ENCODE measurements at regions not wholly inside any gene's neighbourhood (a gene's known extent, or its start where the extent isn't known, plus 50 kb on each side); places are given as distances from the start of the nearest gene placed in this dataset.

DNA sequence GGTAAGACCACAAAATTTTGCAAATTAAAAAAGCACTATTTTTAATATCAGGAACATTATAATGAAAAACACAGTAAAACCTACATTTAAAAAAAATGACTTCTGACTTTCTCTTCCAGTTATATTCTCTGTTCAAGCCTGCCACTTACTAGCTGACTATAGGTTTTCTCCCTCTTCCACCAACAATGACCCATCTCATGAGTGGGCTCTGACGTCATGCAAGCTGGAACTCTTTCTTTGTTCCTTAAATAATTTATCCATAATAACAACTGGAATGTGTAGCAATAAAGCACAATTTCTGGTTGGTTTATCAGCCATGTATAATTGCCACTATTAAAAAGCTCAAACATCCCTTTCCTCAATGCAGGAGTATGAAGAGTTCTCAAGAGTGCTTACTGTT, 378.1 kb upstream of the FAM174A start:
- TF ChIP-seq, protein P1, sequence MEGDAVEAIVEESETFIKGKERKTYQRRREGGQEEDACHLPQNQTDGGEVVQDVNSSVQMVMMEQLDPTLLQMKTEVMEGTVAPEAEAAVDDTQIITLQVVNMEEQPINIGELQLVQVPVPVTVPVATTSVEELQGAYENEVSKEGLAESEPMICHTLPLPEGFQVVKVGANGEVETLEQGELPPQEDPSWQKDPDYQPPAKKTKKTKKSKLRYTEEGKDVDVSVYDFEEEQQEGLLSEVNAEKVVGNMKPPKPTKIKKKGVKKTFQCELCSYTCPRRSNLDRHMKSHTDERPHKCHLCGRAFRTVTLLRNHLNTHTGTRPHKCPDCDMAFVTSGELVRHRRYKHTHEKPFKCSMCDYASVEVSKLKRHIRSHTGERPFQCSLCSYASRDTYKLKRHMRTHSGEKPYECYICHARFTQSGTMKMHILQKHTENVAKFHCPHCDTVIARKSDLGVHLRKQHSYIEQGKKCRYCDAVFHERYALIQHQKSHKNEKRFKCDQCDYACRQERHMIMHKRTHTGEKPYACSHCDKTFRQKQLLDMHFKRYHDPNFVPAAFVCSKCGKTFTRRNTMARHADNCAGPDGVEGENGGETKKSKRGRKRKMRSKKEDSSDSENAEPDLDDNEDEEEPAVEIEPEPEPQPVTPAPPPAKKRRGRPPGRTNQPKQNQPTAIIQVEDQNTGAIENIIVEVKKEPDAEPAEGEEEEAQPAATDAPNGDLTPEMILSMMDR (IDR thresholded peaks at IDR 0.05; ENCODE audit: insufficient read depth, low read length, missing control alignments) = no peak
- H3K4me3 ChIP-seq (ENCODE audit: low read depth, low read length) = no peak overlapping the region
- ChIA-PET CTCF (no interaction called here), POLR2A (no interaction called here)
- DNase-seq (ENCODE audit: low read depth, low spot score) = no peak

DNA sequence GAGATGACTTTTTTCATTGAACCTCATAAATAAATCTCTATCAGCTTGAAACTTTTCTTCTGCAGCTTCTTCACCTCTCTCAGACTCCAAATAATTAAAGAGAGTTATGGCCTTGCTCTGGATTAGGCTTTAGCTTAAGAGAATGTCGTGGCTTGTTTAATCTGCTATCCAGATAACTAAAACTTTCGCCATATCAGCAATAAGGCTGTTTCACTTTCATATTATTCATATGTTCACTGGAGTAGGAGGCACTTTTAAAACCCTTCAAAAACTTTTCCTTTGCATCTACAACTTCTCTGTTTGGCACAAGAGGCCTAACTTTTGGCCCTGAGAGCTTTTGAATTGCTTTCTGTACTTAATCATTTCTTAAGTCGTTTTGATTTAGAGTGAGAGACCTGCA, 386.9 kb upstream of the FAM174A start:
- no peak for DNase-seq (ENCODE audit: low read depth, low spot score)
- POLR2A ChIA-PET = no interaction called here
- TF ChIP-seq, protein P1 (IDR thresholded peaks at IDR 0.05; ENCODE audit: insufficient read depth, low read length, missing control alignments) = no peak
- CTCF ChIA-PET = no interaction called here
- H3K4me3 ChIP-seq (ENCODE audit: low read depth, low read length) = no peak overlapping the region

DNA sequence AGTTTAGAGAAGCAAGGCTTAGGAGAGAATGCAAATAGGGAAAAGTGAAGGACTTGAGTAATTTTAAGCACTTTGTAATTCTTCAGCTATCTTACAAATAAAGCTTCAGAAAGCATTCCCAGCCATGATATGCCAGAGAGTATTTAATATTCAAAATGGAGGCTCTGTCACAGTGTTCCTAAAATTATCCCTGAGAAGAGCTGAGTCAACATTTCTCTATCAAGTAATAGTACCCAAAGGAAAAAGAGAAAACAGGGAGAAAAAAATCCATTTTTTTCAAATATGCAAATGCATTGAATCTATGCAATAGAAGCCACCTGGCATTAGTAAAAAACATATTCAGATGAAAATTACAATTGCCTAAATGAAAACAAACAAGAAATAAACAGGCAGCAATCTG, 392.6 kb upstream of the FAM174A start:
- no peak overlapping the region for H3K4me3 ChIP-seq (ENCODE audit: low read depth, low read length)
- POLR2A ChIA-PET = no interaction called here
- DNase-seq (ENCODE audit: low read depth, low spot score) = no peak
- CTCF ChIA-PET = no interaction called here
- TF ChIP-seq, protein P1 (IDR thresholded peaks at IDR 0.05; ENCODE audit: insufficient read depth, low read length, missing control alignments) = no peak

DNA sequence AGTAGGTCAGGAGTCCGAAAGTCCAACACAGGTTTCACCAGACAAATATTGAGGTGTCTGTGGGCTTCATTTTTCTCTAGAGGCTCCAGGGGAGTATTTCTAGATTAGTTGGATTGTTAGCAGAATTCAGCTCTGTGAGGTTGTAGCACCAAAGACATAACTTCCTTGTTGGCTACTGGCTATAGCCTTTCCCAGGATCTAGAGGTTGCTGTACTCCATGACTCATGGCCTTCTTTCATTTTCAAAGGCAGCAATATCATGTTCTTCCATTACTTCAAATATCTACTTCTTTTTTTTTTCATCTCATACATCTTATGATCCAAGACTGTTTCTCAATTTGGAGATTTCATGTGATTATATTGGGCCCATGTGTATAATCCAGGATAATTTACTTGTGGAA, 404.0 kb upstream of the FAM174A start:
- no peak for DNase-seq (ENCODE audit: low read depth, low spot score)
- POLR2A ChIA-PET = no interaction called here
- no peak overlapping the region for H3K4me3 ChIP-seq (ENCODE audit: low read depth, low read length)
- CTCF ChIA-PET = no interaction called here
- TF ChIP-seq, protein P1 (IDR thresholded peaks at IDR 0.05; ENCODE audit: insufficient read depth, low read length, missing control alignments) = no peak

DNA sequence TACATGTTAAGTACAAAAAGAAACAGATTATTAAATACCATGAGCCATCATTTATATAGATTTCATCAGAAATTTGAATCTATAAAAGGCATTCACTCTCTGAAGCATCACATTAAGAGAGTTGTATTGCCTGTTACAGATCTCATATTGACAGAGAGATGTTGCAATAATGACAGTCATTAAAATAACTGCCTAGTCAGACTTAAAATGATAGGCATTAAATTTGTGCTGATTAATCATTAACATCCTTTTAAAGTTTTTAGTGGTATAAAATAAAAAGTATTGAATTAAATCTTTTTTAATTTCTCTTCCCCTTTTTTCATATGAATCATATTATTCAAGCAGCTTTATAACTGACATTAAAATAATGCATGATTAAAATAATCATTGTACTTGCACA, 404.9 kb upstream of the FAM174A start:
- no peak for DNase-seq (ENCODE audit: low read depth, low spot score)
- ChIA-PET POLR2A (no interaction called here), CTCF (no interaction called here)
- TF ChIP-seq, protein P1 (IDR thresholded peaks at IDR 0.05; ENCODE audit: insufficient read depth, low read length, missing control alignments) = no peak
- no peak overlapping the region for H3K4me3 ChIP-seq (ENCODE audit: low read depth, low read length)

DNA sequence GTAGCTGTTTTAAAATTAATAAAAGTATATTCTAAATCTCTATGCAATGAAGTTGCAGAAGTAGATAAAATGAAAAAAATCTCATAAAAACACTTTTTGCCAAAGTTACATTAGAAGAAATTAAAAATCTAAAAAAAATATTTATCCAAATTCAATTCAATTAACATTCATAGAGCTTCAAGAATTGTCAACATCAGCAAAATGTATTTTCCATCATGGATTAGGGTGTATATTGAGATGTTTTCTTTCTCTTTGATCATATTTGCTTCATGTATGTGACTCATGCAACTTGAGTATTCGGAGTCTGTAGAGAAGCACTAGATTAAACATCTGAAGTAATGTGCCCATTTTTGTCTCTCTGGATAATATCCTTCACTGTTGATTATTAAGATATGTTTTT, 415.3 kb upstream of the FAM174A start:
- ChIA-PET CTCF (no interaction called here), POLR2A (no interaction called here)
- DNase-seq (ENCODE audit: low read depth, low spot score) = no peak
- TF ChIP-seq, protein P1 (IDR thresholded peaks at IDR 0.05; ENCODE audit: insufficient read depth, low read length, missing control alignments) = no peak
- H3K4me3 ChIP-seq (ENCODE audit: low read depth, low read length) = no peak overlapping the region

Data from AG04449 (cell line).